ENCODE measurements at regions not wholly inside any gene's neighbourhood (a gene's known extent, or its start where the extent isn't known, plus 50 kb on each side); places are given as distances from the start of the nearest gene placed in this dataset.

DNA sequence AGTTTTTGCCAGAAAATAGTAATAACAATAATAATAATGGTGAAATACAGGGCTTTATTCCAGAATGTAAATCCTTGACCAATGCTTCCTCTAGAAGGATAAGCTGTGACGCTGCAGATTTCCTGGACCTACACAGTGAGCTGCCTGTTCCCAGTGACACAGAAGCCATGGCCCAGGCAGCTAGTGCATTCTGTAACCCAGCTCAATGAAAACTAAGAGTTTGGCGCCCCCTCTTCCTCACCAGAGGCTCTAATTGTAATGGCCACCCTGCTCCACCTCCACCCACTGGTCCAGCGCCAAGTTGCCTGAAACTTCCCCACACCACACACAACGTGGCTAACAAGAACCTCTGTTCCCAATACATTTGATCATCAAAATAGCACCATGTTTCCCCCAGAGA is 248.1 kb downstream of the CETN3 start:
- H3K27me3 ChIP-seq, result no peaks in the 10 kb centered on the region
- ATAC-seq, result peak; percentile 84
- no peaks in the 10 kb centered on the region for H3K9me3 ChIP-seq
- H3K36me3 ChIP-seq, result no peaks in the 10 kb centered on the region
- H3K27ac ChIP-seq, result no peak overlapping the region
- H3K4me3 ChIP-seq, result no peak overlapping the region
- intact Hi-C loops (cut with DNase I), result no loop called here
- H3K4me1 ChIP-seq, result no peaks in the 10 kb centered on the region
- DNase-seq, result peak; percentile 67
- TF ChIP-seq, protein P1, sequence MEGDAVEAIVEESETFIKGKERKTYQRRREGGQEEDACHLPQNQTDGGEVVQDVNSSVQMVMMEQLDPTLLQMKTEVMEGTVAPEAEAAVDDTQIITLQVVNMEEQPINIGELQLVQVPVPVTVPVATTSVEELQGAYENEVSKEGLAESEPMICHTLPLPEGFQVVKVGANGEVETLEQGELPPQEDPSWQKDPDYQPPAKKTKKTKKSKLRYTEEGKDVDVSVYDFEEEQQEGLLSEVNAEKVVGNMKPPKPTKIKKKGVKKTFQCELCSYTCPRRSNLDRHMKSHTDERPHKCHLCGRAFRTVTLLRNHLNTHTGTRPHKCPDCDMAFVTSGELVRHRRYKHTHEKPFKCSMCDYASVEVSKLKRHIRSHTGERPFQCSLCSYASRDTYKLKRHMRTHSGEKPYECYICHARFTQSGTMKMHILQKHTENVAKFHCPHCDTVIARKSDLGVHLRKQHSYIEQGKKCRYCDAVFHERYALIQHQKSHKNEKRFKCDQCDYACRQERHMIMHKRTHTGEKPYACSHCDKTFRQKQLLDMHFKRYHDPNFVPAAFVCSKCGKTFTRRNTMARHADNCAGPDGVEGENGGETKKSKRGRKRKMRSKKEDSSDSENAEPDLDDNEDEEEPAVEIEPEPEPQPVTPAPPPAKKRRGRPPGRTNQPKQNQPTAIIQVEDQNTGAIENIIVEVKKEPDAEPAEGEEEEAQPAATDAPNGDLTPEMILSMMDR (IDR thresholded peaks at IDR 0.05), result peak; percentile 18

DNA sequence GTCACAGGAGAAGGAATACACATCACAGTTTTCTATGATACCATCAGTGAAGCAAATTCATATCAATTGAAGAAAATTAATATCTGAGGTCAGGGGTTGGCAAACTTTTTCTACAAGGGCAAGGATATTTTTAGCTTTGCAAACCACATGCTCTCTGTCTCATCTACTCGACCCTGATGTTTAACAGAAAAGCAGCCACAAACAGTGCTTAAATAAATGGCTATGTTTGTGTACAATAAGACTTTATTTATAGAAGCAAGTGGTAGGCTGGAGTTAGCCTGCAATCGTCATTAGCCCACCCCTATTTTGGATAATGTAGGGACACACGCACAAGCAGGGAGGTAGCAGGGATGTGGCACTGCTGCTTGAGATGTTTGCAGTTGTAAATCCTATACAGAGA is 251.4 kb downstream of the CETN3 start:
- Histone ChIP-seq H3K36me3 (no peaks in the 10 kb centered on the region), H3K27ac (no peak overlapping the region), H3K4me1 (no peaks in the 10 kb centered on the region), H3K27me3 (no peaks in the 10 kb centered on the region), H3K9me3 (no peaks in the 10 kb centered on the region), H3K4me3 (no peak overlapping the region)
- ATAC-seq, result no peak
- intact Hi-C loops (cut with DNase I), result no loop called here
- no peak for DNase-seq
- TF ChIP-seq, protein P1 (IDR thresholded peaks at IDR 0.05), result no peak

DNA sequence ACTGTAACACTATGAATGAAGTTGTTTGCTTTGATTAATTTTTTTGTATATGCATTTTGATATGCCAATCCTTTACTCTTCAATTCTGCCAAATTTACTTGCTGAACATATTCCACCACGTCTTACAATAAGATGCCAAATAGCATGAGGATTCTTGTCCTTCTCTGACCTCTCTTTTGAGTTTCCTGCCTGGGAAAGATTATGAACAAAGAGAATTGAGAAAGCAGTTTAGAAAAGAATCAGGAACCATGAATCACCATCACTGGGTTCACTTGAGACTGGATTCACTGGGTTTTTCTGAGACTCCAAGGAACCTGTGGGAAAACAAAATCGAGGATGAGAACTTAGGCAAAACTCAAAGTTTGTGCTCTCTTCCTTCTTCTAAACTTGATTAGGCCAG is 256.5 kb downstream of the CETN3 start:
- no peaks in the 10 kb centered on the region for H3K36me3 ChIP-seq
- ATAC-seq (no peak), DNase-seq (no peak)
- H3K9me3 ChIP-seq, result no peaks in the 10 kb centered on the region
- H3K27ac ChIP-seq, result no peak overlapping the region
- H3K27me3 ChIP-seq, result no peaks in the 10 kb centered on the region
- no peak overlapping the region for H3K4me3 ChIP-seq
- no peaks in the 10 kb centered on the region for H3K4me1 ChIP-seq
- intact Hi-C loops (cut with DNase I), result no loop called here
- TF ChIP-seq, protein P1 (IDR thresholded peaks at IDR 0.05), result no peak

DNA sequence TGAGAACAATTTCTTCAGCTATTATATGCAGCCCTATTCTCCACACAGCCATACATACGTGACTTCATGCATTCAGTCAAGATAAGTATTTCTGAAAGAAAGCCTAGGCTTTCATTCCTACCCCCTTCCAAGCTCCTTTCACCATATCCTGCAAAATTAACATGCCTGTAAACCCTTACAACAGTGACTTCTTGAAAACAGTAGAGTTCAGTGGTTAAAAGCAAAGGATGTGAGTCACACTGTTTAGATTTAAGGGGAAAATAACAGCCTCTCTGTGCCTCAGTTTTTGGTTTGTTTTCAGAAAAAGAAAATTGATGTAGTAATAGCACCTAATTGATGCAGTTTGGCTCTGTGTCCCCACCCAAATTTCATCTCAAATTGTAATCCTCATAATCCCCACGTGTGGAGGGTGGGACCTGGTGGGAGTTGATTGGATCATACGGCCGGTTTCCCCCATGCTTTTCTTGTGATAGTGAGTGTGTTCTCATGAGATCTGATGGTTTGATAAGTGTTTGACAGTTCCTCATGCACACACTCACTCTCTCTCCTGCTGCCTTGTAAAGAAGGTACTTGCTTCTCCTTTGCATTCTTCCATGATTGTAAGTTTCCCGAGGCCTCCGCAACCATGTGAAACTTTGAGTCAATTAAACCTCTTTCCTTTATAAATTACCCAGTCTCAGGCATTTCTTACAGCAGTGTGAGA is 264.8 kb downstream of the CETN3 start:
- TF ChIP-seq, protein P1 (IDR thresholded peaks at IDR 0.05), result no peak
- no peak for ATAC-seq

DNA sequence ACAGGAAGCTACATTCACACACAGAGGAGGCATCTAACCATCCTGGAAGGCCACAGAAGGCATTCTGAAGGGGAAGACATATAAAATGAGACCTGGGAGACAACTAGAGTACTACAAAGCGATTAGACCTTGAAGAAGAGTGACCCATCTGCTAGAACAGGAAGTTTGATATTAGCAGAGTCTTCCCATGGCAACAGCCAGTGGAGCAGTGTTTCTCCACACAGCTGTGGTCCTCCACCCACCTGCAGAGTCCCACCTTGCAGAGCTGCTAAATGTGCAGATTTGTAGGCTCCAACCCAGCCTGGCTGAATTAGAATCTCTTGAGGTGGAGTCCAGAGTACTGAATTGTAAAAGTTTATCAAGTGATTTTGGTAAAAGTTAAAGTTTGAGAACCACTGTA is 267.0 kb downstream of the CETN3 start:
- DNase-seq (no peak), ATAC-seq (no peak)
- Histone ChIP-seq H3K36me3 (no peaks in the 10 kb centered on the region), H3K4me3 (no peak overlapping the region), H3K4me1 (no peaks in the 10 kb centered on the region), H3K27me3 (no peaks in the 10 kb centered on the region), H3K9me3 (no peaks in the 10 kb centered on the region), H3K27ac (no peak overlapping the region)
- TF ChIP-seq, protein P1 (IDR thresholded peaks at IDR 0.05), result no peak
- intact Hi-C loops (cut with DNase I), result no loop called here

More for the DNA sequence above, 264.8 kb downstream of the CETN3 start:
- H3K36me3 ChIP-seq, result no peaks in the 10 kb centered on the region
- no peaks in the 10 kb centered on the region for H3K4me1 ChIP-seq
- intact Hi-C loops (cut with DNase I), result no loop called here
- no peak overlapping the region for H3K4me3 ChIP-seq
- no peaks in the 10 kb centered on the region for H3K9me3 ChIP-seq
- no peak overlapping the region for H3K27ac ChIP-seq
- DNase-seq, result no peak
- H3K27me3 ChIP-seq, result no peaks in the 10 kb centered on the region

- intact Hi-C loops (cut with DNase I), result no loop called here
- Histone ChIP-seq H3K27me3 (no peaks in the 10 kb centered on the region), H3K36me3 (no peaks in the 10 kb centered on the region), H3K4me3 (no peak overlapping the region), H3K27ac (no peak overlapping the region), H3K4me1 (no peaks in the 10 kb centered on the region), H3K9me3 (no peaks in the 10 kb centered on the region)
- TF ChIP-seq, protein P1 (IDR thresholded peaks at IDR 0.05), result no peak
- no peak for DNase-seq
- ATAC-seq, result no peak
These were observed 267.6 kb downstream of the CETN3 start for GRCh38 chr5:90141984-90142383.
